HL-60 (cell line): ENCODE measurements at regions not wholly inside any gene's neighbourhood (a gene's known extent, or its start where the extent isn't known, plus 50 kb on each side); places are given as distances from the start of the nearest gene placed in this dataset.

Experiments
- CTCF ChIP-seq: IDR thresholded peaks from one replicate; pipeline ENCODE4 v1.5.1; 2011; ENCODE audit warnings: low read length, control low read depth, inconsistent platforms; ENCODE audit not compliant: insufficient read depth
- POLR2AphosphoS5 ChIP-seq: IDR thresholded peaks from 2 replicates; pipeline ENCODE4 v1.6.1; 2012; ENCODE audit warnings: low read depth

GRCh38 chr14:27587103-27587502, 989.3 kb upstream of the NOVA1 start:
- TF ChIP-seq CTCF (no peak), POLR2AphosphoS5 (no peak)
